Activated CD8-positive, alpha-beta T cell treated with anti-CD3 and anti-CD28 coated beads, Interleukin-2, amount 10 ng/mL, durations not matched to agents 7 days and 5 days (primary cell): ENCODE measurements at regions not wholly inside any gene's neighbourhood (a gene's known extent, or its start where the extent isn't known, plus 50 kb on each side); places are given as distances from the start of the nearest gene placed in this dataset.

Experiments
- ATAC-seq: fragments of 150-1000 bp; cut with Tn5 transposase; one replicate; pipeline ENCODE4 v1.10.0; 2021; ENCODE audit warnings: moderate library complexity
- CTCF ChIA-PET: fragments of 350-600 bp; sonication (Branson Sonifier 250); formaldehyde crosslinking; loops from one replicate; lab custom pipeline; 2021; ENCODE audit warnings: antibody characterized with exemption; lab: Charles Lee
- POLR2A ChIA-PET: fragments of 350-600 bp; sonication (Branson Sonifier 250); formaldehyde crosslinking; loops from one replicate; lab custom pipeline; 2021; ENCODE audit warnings: antibody characterized with exemption; lab: Charles Lee
- DNase-seq: peaks from one replicate; pipeline ENCODE4 v3.0.0-alpha.2; 2020
- H3K27ac Mint-ChIP-seq: one replicate; pipeline ENCODE4 v1.8.0; 2021; ENCODE audit warnings: mild to moderate bottlenecking, mixed read lengths
- H3K27me3 Mint-ChIP-seq: one replicate; pipeline ENCODE4 v1.8.0; 2021; ENCODE audit warnings: low read depth, mixed read lengths
- H3K36me3 Mint-ChIP-seq: one replicate; pipeline ENCODE4 v1.8.0; 2021; ENCODE audit warnings: low read depth, mixed read lengths
- H3K4me1 Mint-ChIP-seq: one replicate; pipeline ENCODE4 v1.8.0; 2021; ENCODE audit warnings: low read depth, mixed read lengths
- H3K4me3 Mint-ChIP-seq: one replicate; pipeline ENCODE4 v1.8.0; 2021; ENCODE audit warnings: mild to moderate bottlenecking, mixed read lengths
- H3K9me3 Mint-ChIP-seq: one replicate; pipeline ENCODE4 v1.8.0; 2022; ENCODE audit warnings: mixed read lengths; ENCODE audit not compliant: insufficient read depth

DNA sequence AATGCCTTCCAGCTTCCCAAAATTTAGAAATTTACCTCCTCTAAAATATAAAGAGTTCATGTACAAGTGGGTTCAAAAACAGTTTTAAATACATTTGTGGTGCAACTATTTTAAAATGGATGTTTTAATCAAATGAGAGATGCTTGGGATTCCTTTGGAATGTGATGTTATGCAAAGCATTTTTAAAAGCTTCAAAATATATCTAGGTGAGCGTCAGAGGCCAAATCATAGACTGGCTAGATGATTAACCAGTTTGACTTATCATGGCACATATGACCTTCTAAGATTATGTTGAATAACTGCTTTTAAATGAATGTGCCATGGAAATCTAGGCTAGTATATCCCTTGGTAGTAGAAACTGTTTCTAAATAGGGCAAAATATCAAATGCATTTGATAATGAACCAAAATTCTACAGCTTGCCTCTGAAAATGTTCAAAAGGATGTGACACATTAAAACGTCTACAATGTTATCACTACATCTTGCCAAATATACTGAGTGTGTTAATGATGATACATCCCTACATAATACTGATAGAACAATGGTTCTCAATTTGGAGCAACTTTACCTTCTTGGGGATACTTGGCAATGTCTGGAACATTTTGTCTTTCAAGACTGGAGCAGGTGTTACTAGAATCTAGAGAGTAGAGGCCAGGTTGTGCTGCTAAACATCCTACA lies 650.9 kb upstream of the ADGRL2 start:
- ATAC-seq (no peak), DNase-seq (no peak)
- no peaks in the 10 kb centered on the region for H3K36me3 Mint-ChIP-seq
- peaks cover 4% of the 10 kb centered on the region for H3K9me3 Mint-ChIP-seq
- no peaks in the 10 kb centered on the region for H3K27me3 Mint-ChIP-seq
- no peaks in the 10 kb centered on the region for H3K4me1 Mint-ChIP-seq
- ChIA-PET CTCF (no interaction called here), POLR2A (no interaction called here)
- no peak overlapping the region for H3K4me3 Mint-ChIP-seq
- no peak overlapping the region for H3K27ac Mint-ChIP-seq

DNA sequence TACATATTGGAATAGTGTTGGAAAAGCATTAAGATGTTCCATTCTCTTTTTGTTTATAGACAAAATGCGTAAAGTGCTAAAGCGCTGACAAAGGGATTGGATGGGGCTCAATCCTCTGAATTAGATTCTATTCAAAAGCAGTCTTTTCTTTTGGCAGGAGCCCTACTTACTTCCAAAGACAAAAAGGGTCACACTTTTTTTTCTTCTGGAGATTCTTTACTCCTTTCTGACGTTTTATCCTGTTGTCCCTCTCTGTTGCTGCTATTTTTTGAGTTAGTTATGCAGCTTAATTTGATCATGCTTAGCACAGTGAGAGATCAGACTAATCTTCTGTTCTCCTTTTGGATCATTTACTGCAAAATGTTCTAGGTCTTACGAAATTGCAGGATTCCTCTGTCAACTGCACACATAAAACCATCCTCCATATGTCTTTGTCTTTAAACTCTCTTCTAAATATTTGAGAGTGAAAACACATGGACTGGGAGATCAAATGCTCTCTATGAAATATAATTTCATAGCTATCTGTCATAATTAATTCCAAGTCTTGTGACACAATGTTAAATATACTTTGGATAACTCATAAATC lies 656.4 kb upstream of the ADGRL2 start:
- H3K4me1 Mint-ChIP-seq, result no peaks in the 10 kb centered on the region
- no peak overlapping the region for H3K27ac Mint-ChIP-seq
- H3K9me3 Mint-ChIP-seq, result peaks cover 5% of the 10 kb centered on the region
- POLR2A ChIA-PET, result no interaction called here
- no peaks in the 10 kb centered on the region for H3K36me3 Mint-ChIP-seq
- H3K27me3 Mint-ChIP-seq, result no peaks in the 10 kb centered on the region
- DNase-seq (no peak), ATAC-seq (no peak)
- CTCF ChIA-PET, result no interaction called here
- no peak overlapping the region for H3K4me3 Mint-ChIP-seq

- H3K9me3 Mint-ChIP-seq, result peaks cover 5% of the 10 kb centered on the region
- no peak for DNase-seq
- H3K27me3 Mint-ChIP-seq, result no peaks in the 10 kb centered on the region
- CTCF ChIA-PET, result no interaction called here
- no peaks in the 10 kb centered on the region for H3K4me1 Mint-ChIP-seq
- H3K36me3 Mint-ChIP-seq, result no peaks in the 10 kb centered on the region
- no peak for ATAC-seq
- H3K4me3 Mint-ChIP-seq, result no peak overlapping the region
- POLR2A ChIA-PET, result no interaction called here
- no peak overlapping the region for H3K27ac Mint-ChIP-seq
Observed at GRCh38 chr1:81142099-81142826, 658.5 kb upstream of the ADGRL2 start.

DNA sequence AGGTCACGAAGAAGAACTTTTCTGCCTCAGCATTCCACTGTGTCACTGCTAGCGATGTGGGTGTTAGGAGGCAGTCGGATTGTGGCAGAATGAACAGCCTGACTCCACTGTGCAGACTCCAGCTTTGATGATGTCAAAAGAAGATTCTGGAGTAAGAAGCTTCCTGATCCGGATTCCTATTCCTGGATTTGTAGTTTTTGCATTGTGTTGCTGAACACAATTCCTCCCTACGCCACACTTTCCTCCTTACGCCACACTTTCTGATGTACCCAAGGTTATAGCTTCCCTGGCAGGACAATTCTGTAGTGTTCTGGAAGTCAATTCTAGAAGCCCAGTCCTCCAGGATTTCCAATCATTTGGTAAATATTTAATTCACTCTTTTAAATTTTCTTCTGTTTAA lies 665.2 kb upstream of the ADGRL2 start:
- Mint-ChIP-seq H3K27ac (no peak overlapping the region), H3K36me3 (no peaks in the 10 kb centered on the region), H3K4me3 (no peak overlapping the region), H3K27me3 (no peaks in the 10 kb centered on the region), H3K4me1 (no peaks in the 10 kb centered on the region), H3K9me3 (no peaks in the 10 kb centered on the region)
- no peak for DNase-seq
- ChIA-PET CTCF (no interaction called here), POLR2A (no interaction called here)
- ATAC-seq, result no peak

DNA sequence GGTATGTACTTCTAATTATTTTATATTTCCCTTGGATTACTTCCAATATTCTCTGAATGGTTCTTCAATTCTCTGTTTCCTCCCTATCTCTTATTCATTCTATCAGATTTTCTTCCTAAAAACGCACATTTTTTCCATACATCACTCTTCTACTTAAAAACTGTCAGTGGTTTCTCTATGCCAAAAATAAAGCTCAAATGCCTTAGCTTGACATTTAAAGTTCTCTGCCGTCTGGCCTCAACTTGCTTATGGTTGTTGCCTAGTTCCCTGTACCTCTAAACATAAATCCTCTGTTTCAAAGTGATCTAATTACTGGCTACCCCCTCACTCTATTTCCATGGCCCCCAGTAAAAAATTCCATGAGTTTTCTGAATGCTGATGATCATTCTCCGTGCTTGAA lies 671.0 kb upstream of the ADGRL2 start:
- Mint-ChIP-seq H3K36me3 (no peaks in the 10 kb centered on the region), H3K27me3 (no peaks in the 10 kb centered on the region), H3K4me3 (no peak overlapping the region), H3K27ac (no peak overlapping the region), H3K9me3 (peaks cover 5% of the 10 kb centered on the region), H3K4me1 (no peaks in the 10 kb centered on the region)
- ChIA-PET CTCF (interaction anchor here (1.0 kb wide), 1 partner anchor 16 kb away, joined by 3 read pairs; no protein-coding TSS in a partner anchor), POLR2A (no interaction called here)
- ATAC-seq, result no peak
- DNase-seq, result no peak

GRCh38 chr1:81129366-81129765 lies 671.4 kb upstream of the ADGRL2 start:
- ChIA-PET POLR2A (no interaction called here), CTCF (interaction anchor here (1.0 kb wide), 1 partner anchor 16 kb away, joined by 3 read pairs; no protein-coding TSS in a partner anchor)
- H3K27ac Mint-ChIP-seq, result no peak overlapping the region
- H3K9me3 Mint-ChIP-seq, result peaks cover 5% of the 10 kb centered on the region
- no peaks in the 10 kb centered on the region for H3K4me1 Mint-ChIP-seq
- DNase-seq, result no peak
- no peaks in the 10 kb centered on the region for H3K36me3 Mint-ChIP-seq
- no peak for ATAC-seq
- no peaks in the 10 kb centered on the region for H3K27me3 Mint-ChIP-seq
- no peak overlapping the region for H3K4me3 Mint-ChIP-seq

DNA sequence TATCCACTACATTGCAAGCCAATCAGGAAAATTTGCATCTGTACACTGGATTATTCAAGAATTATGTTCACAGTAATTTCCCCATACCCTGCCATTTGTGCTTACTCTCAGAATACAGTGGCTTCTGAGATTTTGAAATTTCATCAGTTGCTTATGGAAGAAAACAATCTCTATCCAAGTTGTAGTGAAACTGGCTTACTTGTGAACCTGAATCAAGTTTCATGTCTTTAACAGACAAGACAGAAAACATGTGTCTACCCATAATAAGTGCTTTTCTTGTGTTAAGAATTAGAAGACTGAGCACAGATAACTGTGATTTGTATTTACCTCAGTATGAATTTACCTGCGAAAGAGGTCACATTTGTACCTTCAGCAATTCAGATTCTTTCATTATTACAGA lies 672.7 kb upstream of the ADGRL2 start:
- no peak overlapping the region for H3K4me3 Mint-ChIP-seq
- H3K4me1 Mint-ChIP-seq, result no peaks in the 10 kb centered on the region
- ChIA-PET CTCF (no interaction called here), POLR2A (no interaction called here)
- H3K27ac Mint-ChIP-seq, result no peak overlapping the region
- peaks cover 9% of the 10 kb centered on the region for H3K9me3 Mint-ChIP-seq
- ATAC-seq (no peak), DNase-seq (no peak)
- no peaks in the 10 kb centered on the region for H3K36me3 Mint-ChIP-seq
- H3K27me3 Mint-ChIP-seq, result no peaks in the 10 kb centered on the region

DNA sequence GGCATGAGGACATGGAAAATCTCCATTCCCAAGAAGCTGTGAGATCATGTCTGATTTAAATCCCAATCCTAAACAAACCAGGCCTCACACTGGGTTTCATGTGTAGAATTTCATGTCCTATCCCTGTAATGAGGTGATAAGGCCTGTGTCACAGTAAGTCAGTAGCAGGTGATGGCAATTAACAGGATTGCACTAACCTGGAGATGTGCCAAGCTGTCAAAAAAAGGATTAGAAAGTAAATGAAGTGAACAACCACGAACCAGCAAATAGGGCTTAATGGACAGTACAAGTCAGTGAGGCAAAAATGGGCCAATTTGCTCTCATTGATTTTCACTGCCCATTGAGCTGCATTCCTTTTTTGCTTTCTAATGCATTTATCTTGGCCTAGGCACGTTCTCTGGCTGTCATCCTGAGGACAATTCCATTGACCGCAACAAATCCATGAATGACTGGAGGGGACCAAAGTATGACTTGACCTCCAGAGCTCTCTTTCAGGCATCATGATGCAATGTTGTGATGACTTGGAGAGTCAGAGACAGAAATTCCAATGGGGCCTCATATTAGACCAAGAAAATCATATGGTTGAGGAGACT lies 673.6 kb upstream of the ADGRL2 start:
- no peak overlapping the region for H3K27ac Mint-ChIP-seq
- no peaks in the 10 kb centered on the region for H3K27me3 Mint-ChIP-seq
- ChIA-PET CTCF (no interaction called here), POLR2A (no interaction called here)
- ATAC-seq (no peak), DNase-seq (no peak)
- H3K9me3 Mint-ChIP-seq, result peaks cover 12% of the 10 kb centered on the region
- H3K4me3 Mint-ChIP-seq, result no peak overlapping the region
- H3K36me3 Mint-ChIP-seq, result no peaks in the 10 kb centered on the region
- H3K4me1 Mint-ChIP-seq, result no peaks in the 10 kb centered on the region

DNA sequence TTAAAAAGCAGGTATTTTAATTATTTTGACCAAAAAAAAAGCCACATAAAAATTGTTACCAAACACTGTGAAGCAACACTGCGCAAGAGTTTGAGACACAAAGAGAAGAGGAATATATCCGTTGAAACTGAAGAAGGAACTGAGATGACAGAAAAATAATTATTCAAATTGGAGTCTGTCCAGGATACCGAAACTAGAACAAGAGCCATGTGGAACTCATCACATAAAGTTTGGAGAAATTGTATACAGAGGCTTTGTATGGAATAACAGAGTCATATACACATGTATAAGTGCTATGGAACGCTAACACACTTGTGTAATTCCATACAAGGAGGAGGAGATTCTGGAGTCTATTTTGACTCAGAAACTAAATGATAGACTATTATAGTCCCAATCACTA lies 675.1 kb upstream of the ADGRL2 start:
- Mint-ChIP-seq H3K9me3 (peaks cover 12% of the 10 kb centered on the region), H3K27ac (no peak overlapping the region), H3K4me1 (no peaks in the 10 kb centered on the region), H3K4me3 (no peak overlapping the region), H3K27me3 (no peaks in the 10 kb centered on the region), H3K36me3 (no peaks in the 10 kb centered on the region)
- DNase-seq (no peak), ATAC-seq (no peak)
- ChIA-PET POLR2A (no interaction called here), CTCF (no interaction called here)

DNA sequence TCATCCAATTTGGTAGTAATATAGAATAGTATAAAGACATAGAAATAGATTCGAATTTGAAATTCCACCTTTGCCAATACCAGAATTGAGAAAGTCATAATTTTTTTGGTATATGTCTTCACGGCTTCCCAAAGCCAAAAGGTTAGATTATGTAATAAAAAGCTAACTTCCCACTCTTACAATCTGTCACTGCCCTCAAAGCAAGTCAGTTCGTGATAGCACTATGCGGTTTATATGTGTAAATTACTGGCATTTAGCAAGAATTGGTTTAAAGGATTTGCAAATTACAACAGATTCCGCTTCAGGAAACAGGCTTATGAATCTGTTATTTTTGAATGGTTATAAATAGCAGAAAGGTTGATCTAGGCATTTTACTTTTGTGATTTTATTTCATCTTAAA lies 679.4 kb upstream of the ADGRL2 start:
- ATAC-seq (no peak), DNase-seq (no peak)
- H3K27me3 Mint-ChIP-seq, result no peaks in the 10 kb centered on the region
- H3K4me3 Mint-ChIP-seq, result no peak overlapping the region
- peaks cover 17% of the 10 kb centered on the region for H3K9me3 Mint-ChIP-seq
- POLR2A ChIA-PET, result no interaction called here
- CTCF ChIA-PET, result no interaction called here
- no peak overlapping the region for H3K27ac Mint-ChIP-seq
- no peaks in the 10 kb centered on the region for H3K36me3 Mint-ChIP-seq
- H3K4me1 Mint-ChIP-seq, result no peaks in the 10 kb centered on the region

DNA sequence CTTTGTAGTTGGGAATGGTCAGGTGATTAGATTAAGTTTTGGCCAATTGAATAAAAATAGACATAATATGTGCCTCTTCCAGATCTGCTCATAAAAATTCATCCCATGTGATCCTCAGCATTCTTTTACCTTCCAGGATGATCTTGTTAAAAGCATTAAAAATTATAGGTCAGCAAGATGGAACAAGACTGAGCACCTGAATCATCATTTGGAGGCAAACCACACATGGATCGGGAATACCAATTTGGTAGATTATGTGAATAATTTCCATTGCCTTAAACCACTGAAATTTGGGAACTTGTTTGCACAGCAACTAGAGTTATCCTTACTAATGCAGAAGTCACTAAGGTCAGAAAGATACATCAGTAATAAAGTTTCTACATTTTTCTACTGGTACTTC lies 681.4 kb upstream of the ADGRL2 start:
- no peak overlapping the region for H3K4me3 Mint-ChIP-seq
- H3K27me3 Mint-ChIP-seq, result no peaks in the 10 kb centered on the region
- ATAC-seq, result no peak
- POLR2A ChIA-PET, result no interaction called here
- H3K9me3 Mint-ChIP-seq, result peaks cover 12% of the 10 kb centered on the region
- no peaks in the 10 kb centered on the region for H3K36me3 Mint-ChIP-seq
- CTCF ChIA-PET, result no interaction called here
- no peak for DNase-seq
- H3K27ac Mint-ChIP-seq, result no peak overlapping the region
- no peaks in the 10 kb centered on the region for H3K4me1 Mint-ChIP-seq

DNA sequence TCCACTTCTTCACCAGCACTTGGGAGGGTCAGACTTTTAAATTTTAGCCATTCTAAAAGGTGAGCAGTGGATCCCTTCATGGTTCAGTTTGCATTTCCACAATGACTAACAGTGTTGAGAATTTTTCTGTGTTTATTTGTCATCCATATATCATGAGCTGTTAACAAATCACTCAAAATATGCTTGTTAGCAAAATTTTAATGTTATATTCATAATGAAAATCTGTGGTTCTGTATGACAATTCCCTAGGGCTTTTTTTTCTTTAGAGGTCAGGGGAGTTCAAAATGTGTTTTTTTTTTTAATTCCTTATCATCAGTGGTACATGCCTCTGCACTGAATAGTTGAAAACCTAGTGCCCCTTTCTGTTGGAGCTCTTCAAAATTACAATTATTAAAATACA lies 682.2 kb upstream of the ADGRL2 start:
- H3K36me3 Mint-ChIP-seq, result no peaks in the 10 kb centered on the region
- no peak overlapping the region for H3K4me3 Mint-ChIP-seq
- peaks cover 9% of the 10 kb centered on the region for H3K9me3 Mint-ChIP-seq
- ATAC-seq (no peak), DNase-seq (no peak)
- H3K27me3 Mint-ChIP-seq, result no peaks in the 10 kb centered on the region
- no peak overlapping the region for H3K27ac Mint-ChIP-seq
- CTCF ChIA-PET, result no interaction called here
- POLR2A ChIA-PET, result no interaction called here
- no peaks in the 10 kb centered on the region for H3K4me1 Mint-ChIP-seq
